NCI-H1694 treated with DMSO at 0.1 percent for 48 hours (cell line): ENCODE measurements at regions not wholly inside any gene's neighbourhood (a gene's known extent, or its start where the extent isn't known, plus 50 kb on each side); places are given as distances from the start of the nearest gene placed in this dataset.
"Not testable (repeated sequence)": the region's sequence is repeated elsewhere in the genome, so short reads cannot be mapped to it uniquely, and the experiment has no call there.

Experiments
- DNase-seq: peaks from one replicate; lab custom pipeline; 2025; lab: John Stamatoyannopoulos, UW

GRCh38 chr13:68944272-68944671 is 1163.4 kb upstream of the ATXN8OS start:
- no peak for DNase-seq

- DNase-seq, result no peak
Observed at GRCh38 chr13:68940049-68940448, 1167.6 kb upstream of the ATXN8OS start.

- DNase-seq, result no peak
Observed at GRCh38 chr13:68938639-68939038, 1169.0 kb upstream of the ATXN8OS start.

- no peak for DNase-seq
Observed at GRCh38 chr13:68929075-68929745, 1178.4 kb upstream of the ATXN8OS start.

GRCh38 chr13:68927387-68928026 is 1180.1 kb upstream of the ATXN8OS start:
- DNase-seq, result no peak

GRCh38 chr13:68923995-68924394 is 1183.6 kb upstream of the ATXN8OS start:
- DNase-seq, result no peak

GRCh38 chr13:68908879-68909278 is 1198.7 kb upstream of the ATXN8OS start:
- no peak for DNase-seq

GRCh38 chr13:68905186-68905585 is 1202.4 kb upstream of the ATXN8OS start:
- no peak for DNase-seq

- no peak for DNase-seq
Observed at GRCh38 chr13:68897331-68897928, 1210.2 kb upstream of the ATXN8OS start.

- no peak for DNase-seq
Observed at GRCh38 chr13:68895696-68896095, 1211.9 kb upstream of the ATXN8OS start.

GRCh38 chr13:68893721-68894120 is 1213.9 kb upstream of the ATXN8OS start:
- not testable (repeated sequence) for DNase-seq

- DNase-seq, result not testable (repeated sequence)
Observed at GRCh38 chr13:68892596-68892995, 1215.0 kb upstream of the ATXN8OS start.

- DNase-seq, result not testable (repeated sequence)
Observed at GRCh38 chr13:68890101-68890500, 1217.5 kb upstream of the ATXN8OS start.

GRCh38 chr13:68888832-68889231 is 1218.8 kb upstream of the ATXN8OS start:
- DNase-seq, result no peak

- DNase-seq, result no peak
Observed at GRCh38 chr13:68872338-68872737, 1235.3 kb upstream of the ATXN8OS start.

- no peak for DNase-seq
Observed at GRCh38 chr13:68851026-68851425, 1256.6 kb upstream of the ATXN8OS start.

- no peak for DNase-seq
Observed at GRCh38 chr13:68850160-68850559, 1257.5 kb upstream of the ATXN8OS start.

GRCh38 chr13:68846663-68847062 is 1261.0 kb upstream of the ATXN8OS start:
- no peak for DNase-seq

GRCh38 chr13:68834375-68834774 is 1273.3 kb upstream of the ATXN8OS start:
- DNase-seq, result no peak

GRCh38 chr13:68816715-68817114 is 1290.9 kb upstream of the ATXN8OS start:
- no peak for DNase-seq

- no peak for DNase-seq
Observed at GRCh38 chr13:68813180-68813796, 1294.3 kb upstream of the ATXN8OS start.

GRCh38 chr13:68810660-68811059 is 1297.0 kb upstream of the ATXN8OS start:
- DNase-seq, result no peak

GRCh38 chr13:68808456-68808855 is 1299.2 kb upstream of the ATXN8OS start:
- DNase-seq, result no peak
